ENCODE measurements at regions not wholly inside any gene's neighbourhood (a gene's known extent, or its start where the extent isn't known, plus 50 kb on each side); places are given as distances from the start of the nearest gene placed in this dataset.
"Not testable (repeated sequence)": the region's sequence is repeated elsewhere in the genome, so short reads cannot be mapped to it uniquely, and the experiment has no call there.

- 77 to 80% methylated on average over 40 of the region's 40 CpGs for WGBS, 2 donors
- peak overlapping the region in 2 of 4 donors; percentile 5 to 10 for H3K4me3 ChIP-seq
- not testable (repeated sequence) for H3K27me3 ChIP-seq
These were observed 50.9 kb upstream of the RUBCNL start for GRCh38 chr13:46437808-46438404.

More at GRCh38 chr13:46437808-46438404, 50.9 kb upstream of the RUBCNL start:
- DNase-seq; H3K36me3 ChIP-seq; H3K27ac ChIP-seq; intact Hi-C loops (cut with DNase I); H3K9me3 ChIP-seq; H3K4me1 ChIP-seq: not testable (repeated sequence)

Small RNAs in the stretch of these regions (small RNA-seq; reads per million reads assigned to genes)
- gene COX17P1, result 0 reads per million in 3 donors

Measured in sigmoid colon (tissue), 6 donors.